Duodenal mucosa (tissue), 2 donors: ENCODE measurements at regions not wholly inside any gene's neighbourhood (a gene's known extent, or its start where the extent isn't known, plus 50 kb on each side); places are given as distances from the start of the nearest gene placed in this dataset.

ENCODE experiments used
- H3K27ac ChIP-seq: one replicate; pipeline ENCODE4 v1.7.0; 2013; ENCODE audit warnings: low read depth, low read length
- H3K27me3 ChIP-seq, 2 donors: one replicate each; pipeline ENCODE4 v1.7.0; 2013; ENCODE audit warnings: low read length in 2 of 2, control low read depth in 1 of 2; ENCODE audit not compliant: insufficient read depth in 2 of 2, control insufficient read depth in 1 of 2
- H3K36me3 ChIP-seq, 2 donors: one replicate each; pipeline ENCODE4 v1.7.0; 2013; ENCODE audit warnings: low read length in 2 of 2, control low read depth in 1 of 2; ENCODE audit not compliant: insufficient read depth in 2 of 2, control insufficient read depth in 1 of 2
- H3K4me1 ChIP-seq, 2 donors: one replicate each; pipeline ENCODE4 v1.7.0; 2013; ENCODE audit warnings: low read length in 2 of 2, control low read depth in 1 of 2; ENCODE audit not compliant: insufficient read depth in 2 of 2, control insufficient read depth in 1 of 2
- H3K4me3 ChIP-seq, 2 donors: one replicate each; pipeline ENCODE4 v1.7.0; 2013; ENCODE audit warnings: low read length in 2 of 2, low read depth in 1 of 2
- H3K9ac ChIP-seq, 2 donors: one replicate each; pipeline ENCODE4 v1.7.0; 2013; ENCODE audit warnings: low read length in 2 of 2, low read depth in 1 of 2
- H3K9me3 ChIP-seq, 2 donors: one replicate each; pipeline ENCODE4 v1.7.0; 2013; ENCODE audit warnings: low read length in 2 of 2, control low read depth in 1 of 2; ENCODE audit not compliant: control insufficient read depth in 1 of 2

DNA sequence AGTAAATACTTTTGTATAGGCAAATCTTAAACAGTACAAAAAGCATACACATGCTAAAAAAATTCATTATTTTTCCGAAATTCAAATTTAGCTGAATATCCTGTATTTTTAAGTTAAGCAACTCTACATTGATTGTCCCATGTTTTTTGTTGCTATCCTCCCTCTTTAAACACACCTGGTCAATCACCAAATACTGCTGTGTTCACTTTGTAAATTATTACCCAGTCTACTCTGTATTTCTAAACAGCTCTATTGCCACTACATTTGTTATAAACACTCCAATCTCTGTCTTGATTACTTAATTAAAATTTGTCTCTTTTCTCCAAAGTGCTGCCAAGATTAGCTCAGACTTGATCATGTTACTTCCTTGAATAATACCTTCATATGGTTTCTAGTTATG is 466.5 kb upstream of the GJE1 start:
- Histone ChIP-seq H3K9ac (no peak overlapping the region), H3K4me1 (no peaks in the 10 kb centered on the region), H3K27ac (no peak overlapping the region), H3K36me3 (no peaks in the 10 kb centered on the region), H3K9me3 (no peaks in the 10 kb centered on the region), H3K27me3 (no peaks in the 10 kb centered on the region), H3K4me3 (no peak overlapping the region)

DNA sequence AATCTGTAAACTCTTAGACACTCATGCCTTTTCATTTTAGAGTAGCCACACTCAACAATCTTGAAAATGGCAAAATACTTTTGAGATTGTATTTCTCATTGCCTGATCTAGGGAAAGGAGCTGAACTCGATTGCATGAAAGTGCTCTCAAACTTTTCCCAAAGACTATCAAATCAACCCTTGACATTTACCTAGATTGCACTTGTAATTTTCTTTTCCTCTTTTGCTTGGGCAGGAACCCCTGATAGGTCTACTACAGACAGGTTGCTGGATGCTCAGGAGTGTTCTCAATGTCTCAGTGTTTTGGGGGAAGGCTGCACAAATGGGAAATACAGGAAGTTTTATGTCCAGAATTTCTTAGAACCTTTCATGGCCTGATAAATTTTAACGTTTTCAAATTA is 468.0 kb upstream of the GJE1 start:
- no peaks in the 10 kb centered on the region for H3K27me3 ChIP-seq
- H3K4me1 ChIP-seq, result no peaks in the 10 kb centered on the region
- H3K9ac ChIP-seq, result no peak overlapping the region
- H3K9me3 ChIP-seq, result no peaks in the 10 kb centered on the region
- H3K27ac ChIP-seq, result no peak overlapping the region
- H3K36me3 ChIP-seq, result no peaks in the 10 kb centered on the region
- H3K4me3 ChIP-seq, result no peak overlapping the region

GRCh38 chr6:141659582-141659981 is 473.1 kb upstream of the GJE1 start:
- Histone ChIP-seq H3K9ac (no peak overlapping the region), H3K36me3 (no peaks in the 10 kb centered on the region), H3K9me3 (no peaks in the 10 kb centered on the region), H3K4me3 (no peak overlapping the region), H3K4me1 (no peaks in the 10 kb centered on the region), H3K27ac (no peak overlapping the region), H3K27me3 (no peaks in the 10 kb centered on the region)

GRCh38 chr6:141658696-141659095 is 474.0 kb upstream of the GJE1 start:
- no peak overlapping the region for H3K4me3 ChIP-seq
- H3K36me3 ChIP-seq, result no peaks in the 10 kb centered on the region
- no peaks in the 10 kb centered on the region for H3K4me1 ChIP-seq
- no peaks in the 10 kb centered on the region for H3K9me3 ChIP-seq
- no peak overlapping the region for H3K9ac ChIP-seq
- H3K27ac ChIP-seq, result no peak overlapping the region
- H3K27me3 ChIP-seq, result no peaks in the 10 kb centered on the region

DNA sequence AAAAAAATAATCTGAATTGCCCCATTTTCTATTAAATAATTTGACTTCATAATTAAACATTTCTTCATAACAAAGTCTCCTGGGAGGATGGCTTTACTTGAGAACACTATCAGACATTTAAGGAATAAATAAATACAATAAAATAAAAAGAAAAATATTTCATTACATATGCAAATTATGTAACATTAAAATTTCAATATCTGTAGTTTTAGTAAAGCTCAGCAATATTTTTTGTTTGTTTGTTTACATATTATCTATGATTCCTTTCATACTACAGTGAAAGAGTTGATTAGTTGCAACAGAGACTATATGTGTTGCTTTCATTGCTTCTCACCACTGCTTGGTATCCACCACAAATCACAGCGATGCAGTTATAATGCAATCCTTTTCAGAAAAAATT is 474.9 kb upstream of the GJE1 start:
- no peaks in the 10 kb centered on the region for H3K27me3 ChIP-seq
- no peak overlapping the region for H3K27ac ChIP-seq
- no peak overlapping the region for H3K9ac ChIP-seq
- no peaks in the 10 kb centered on the region for H3K36me3 ChIP-seq
- H3K4me3 ChIP-seq, result no peak overlapping the region
- H3K4me1 ChIP-seq, result no peaks in the 10 kb centered on the region
- H3K9me3 ChIP-seq, result no peaks in the 10 kb centered on the region

DNA sequence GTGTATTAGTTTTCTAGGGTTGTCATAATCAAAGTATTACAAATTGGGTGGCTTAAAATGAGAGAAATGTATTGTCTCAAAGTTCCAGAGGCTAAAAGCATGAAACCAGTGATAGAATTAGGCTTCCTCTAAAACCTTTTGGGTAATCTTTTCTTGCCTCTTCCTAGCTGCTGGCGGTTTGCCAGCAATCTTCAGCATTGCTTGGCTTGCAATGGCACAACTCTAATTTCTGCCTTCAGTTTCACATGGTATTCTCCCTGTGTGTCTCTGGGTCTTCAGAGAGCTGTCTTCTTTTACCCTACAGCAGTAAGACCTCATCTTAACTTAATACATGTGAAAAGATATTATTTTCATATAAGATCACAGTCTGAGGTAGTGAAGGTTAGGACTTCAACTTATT is 479.1 kb upstream of the GJE1 start:
- H3K4me1 ChIP-seq, result no peaks in the 10 kb centered on the region
- no peak overlapping the region for H3K4me3 ChIP-seq
- H3K9me3 ChIP-seq, result no peaks in the 10 kb centered on the region
- no peaks in the 10 kb centered on the region for H3K27me3 ChIP-seq
- H3K27ac ChIP-seq, result no peak overlapping the region
- no peak overlapping the region for H3K9ac ChIP-seq
- no peaks in the 10 kb centered on the region for H3K36me3 ChIP-seq

GRCh38 chr6:141641951-141642350 is 490.8 kb upstream of the GJE1 start:
- H3K9ac ChIP-seq, result no peak overlapping the region
- H3K27ac ChIP-seq, result no peak overlapping the region
- H3K4me3 ChIP-seq, result no peak overlapping the region
- H3K36me3 ChIP-seq, result no peaks in the 10 kb centered on the region
- H3K27me3 ChIP-seq, result no peaks in the 10 kb centered on the region
- H3K4me1 ChIP-seq, result no peaks in the 10 kb centered on the region
- H3K9me3 ChIP-seq, result no peaks in the 10 kb centered on the region

DNA sequence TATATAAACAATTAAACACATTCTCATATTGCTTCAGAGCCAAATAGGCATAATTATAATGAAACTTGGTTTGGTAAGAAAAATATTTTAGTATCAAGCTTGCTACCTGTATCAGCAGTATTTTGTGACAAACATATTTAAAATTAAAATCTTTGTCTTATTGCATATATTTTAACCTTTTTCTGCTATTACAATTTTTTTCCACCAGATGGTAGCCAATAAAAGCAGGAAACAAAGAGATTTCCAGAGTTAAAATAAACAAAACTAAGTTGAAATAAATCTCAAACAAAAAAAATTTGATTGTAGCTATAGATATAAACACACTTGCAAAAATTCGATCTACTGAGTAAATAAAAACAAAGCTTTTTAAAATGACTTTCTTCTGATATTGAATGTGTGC is 491.3 kb upstream of the GJE1 start:
- Histone ChIP-seq H3K27me3 (no peaks in the 10 kb centered on the region), H3K9ac (no peak overlapping the region), H3K4me3 (no peak overlapping the region), H3K4me1 (no peaks in the 10 kb centered on the region), H3K27ac (no peak overlapping the region), H3K36me3 (no peaks in the 10 kb centered on the region), H3K9me3 (no peaks in the 10 kb centered on the region)

GRCh38 chr6:141635621-141636020 is 497.1 kb upstream of the GJE1 start:
- Histone ChIP-seq H3K4me3 (no peak overlapping the region), H3K27ac (no peak overlapping the region), H3K9me3 (no peaks in the 10 kb centered on the region), H3K9ac (no peak overlapping the region), H3K4me1 (no peaks in the 10 kb centered on the region), H3K36me3 (no peaks in the 10 kb centered on the region), H3K27me3 (no peaks in the 10 kb centered on the region)

GRCh38 chr6:141634269-141634668 is 498.5 kb upstream of the GJE1 start:
- no peak overlapping the region for H3K4me3 ChIP-seq
- no peaks in the 10 kb centered on the region for H3K4me1 ChIP-seq
- no peaks in the 10 kb centered on the region for H3K36me3 ChIP-seq
- no peaks in the 10 kb centered on the region for H3K9me3 ChIP-seq
- H3K9ac ChIP-seq, result no peak overlapping the region
- no peak overlapping the region for H3K27ac ChIP-seq
- no peaks in the 10 kb centered on the region for H3K27me3 ChIP-seq

DNA sequence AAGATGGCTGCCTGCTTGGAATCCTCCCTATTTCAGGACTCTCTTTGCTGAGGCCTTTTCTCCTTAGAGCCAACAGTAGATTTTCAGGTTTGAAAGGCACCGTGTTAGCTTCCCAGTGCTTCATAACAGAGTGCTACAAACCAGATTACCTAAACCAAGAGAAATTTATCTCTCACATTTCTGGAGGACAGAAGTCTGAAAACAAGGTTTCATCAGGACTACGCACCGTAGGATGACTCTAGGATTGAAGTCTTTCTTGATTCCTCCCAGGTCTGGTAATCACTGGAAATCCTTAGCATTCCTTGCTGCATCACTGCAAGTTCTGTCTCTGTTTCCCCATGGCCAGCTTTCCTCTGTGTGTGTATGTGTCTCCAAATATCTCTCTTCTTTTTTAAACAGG is 508.4 kb upstream of the GJE1 start:
- Histone ChIP-seq H3K27me3 (no peaks in the 10 kb centered on the region), H3K27ac (no peak overlapping the region), H3K9me3 (no peaks in the 10 kb centered on the region), H3K4me1 (no peaks in the 10 kb centered on the region), H3K9ac (no peak overlapping the region), H3K4me3 (no peak overlapping the region), H3K36me3 (no peaks in the 10 kb centered on the region)
